Neuronal stem cell (in vitro differentiated cells): ENCODE measurements at regions not wholly inside any gene's neighbourhood (a gene's known extent, or its start where the extent isn't known, plus 50 kb on each side); places are given as distances from the start of the nearest gene placed in this dataset.
"Not testable (repeated sequence)": the region's sequence is repeated elsewhere in the genome, so short reads cannot be mapped to it uniquely, and the experiment has no call there.

Experiments used
- DNase-seq: peaks from one replicate; pipeline ENCODE4 v3.0.0-alpha.2; 2013; ENCODE audit warnings: low spot score
- H2AFZ ChIP-seq: one replicate; pipeline ENCODE4 v1.6.1; 2013; ENCODE audit warnings: mild to moderate bottlenecking, low read length, inconsistent platforms
- H2AK5ac ChIP-seq: 2 replicates; pipeline ENCODE4 v1.6.1; 2013; ENCODE audit warnings: low read depth, mild to moderate bottlenecking, inconsistent platforms, low read length, moderate library complexity, mixed read lengths
- H2BK120ac ChIP-seq: 2 replicates; pipeline ENCODE4 v1.6.1; 2013; ENCODE audit warnings: low read depth, mild to moderate bottlenecking, inconsistent platforms, low read length, moderate library complexity, mixed read lengths
- H2BK12ac ChIP-seq: one replicate; pipeline ENCODE4 v1.6.1; 2013; ENCODE audit warnings: low read length, inconsistent platforms
- H2BK15ac ChIP-seq: 2 replicates; pipeline ENCODE4 v1.6.1; 2013; ENCODE audit warnings: mild to moderate bottlenecking, low read length, inconsistent platforms, mixed read lengths
- H2BK5ac ChIP-seq: one replicate; pipeline ENCODE4 v1.6.1; 2013; ENCODE audit warnings: inconsistent platforms, mild to moderate bottlenecking, low read length, moderate library complexity
- H3K14ac ChIP-seq: one replicate; pipeline ENCODE4 v1.6.1; 2013; ENCODE audit warnings: low read length, inconsistent platforms
- H3K18ac ChIP-seq: 2 replicates; pipeline ENCODE4 v1.6.1; 2013; ENCODE audit warnings: low read length, inconsistent platforms
- H3K23ac ChIP-seq: 2 replicates; pipeline ENCODE4 v1.6.1; 2013; ENCODE audit warnings: low read depth, mild to moderate bottlenecking, mixed read lengths, low read length, inconsistent platforms; ENCODE audit not compliant: poor library complexity
- H3K27ac ChIP-seq: replicated peaks from 3 replicates; pipeline ENCODE4 v1.5.1; 2013; ENCODE audit warnings: low read length, inconsistent platforms
- H3K27me3 ChIP-seq, 3 experiments: 2 replicates each; pipeline ENCODE4 v1.6.1; 2013; ENCODE audit warnings: low read length in 3 of 3, mild to moderate bottlenecking in 2 of 3, inconsistent platforms in 1 of 3, low read depth in 1 of 3, mixed read lengths in 1 of 3, moderate library complexity in 1 of 3; ENCODE audit not compliant: control insufficient read depth in 3 of 3, insufficient read depth in 3 of 3
- H3K36me3 ChIP-seq, 2 donors: replicated peaks in 1 of 2; 2 replicates each; pipeline ENCODE4 v1.6.1; 2013; ENCODE audit warnings: low read length in 2 of 2; ENCODE audit not compliant: control insufficient read depth in 2 of 2, insufficient read depth in 2 of 2
- H3K4ac ChIP-seq: 2 replicates; pipeline ENCODE4 v1.6.1; 2013; ENCODE audit warnings: inconsistent platforms, mild to moderate bottlenecking, low read length, moderate library complexity
- H3K4me1 ChIP-seq, 2 donors: 1 replicate in 1 of 2; 2 replicates in 1 of 2; pipeline ENCODE4 v1.6.1; 2013; ENCODE audit warnings: low read length in 2 of 2, low read depth in 1 of 2; ENCODE audit not compliant: control insufficient read depth in 2 of 2, insufficient read depth in 1 of 2
- H3K4me2 ChIP-seq: one replicate; pipeline ENCODE4 v1.6.1; 2013; ENCODE audit warnings: mild to moderate bottlenecking, low read length, inconsistent platforms; ENCODE audit not compliant: insufficient read depth, poor library complexity, severe bottlenecking
- H3K4me3 ChIP-seq, 2 donors: 2 replicates each; pipeline ENCODE4 v1.5.1; 2013; ENCODE audit warnings: low read length in 2 of 2, mild to moderate bottlenecking in 2 of 2, inconsistent platforms in 1 of 2, moderate library complexity in 1 of 2
- H3K79me1 ChIP-seq: one replicate; pipeline ENCODE4 v1.6.1; 2013; ENCODE audit warnings: low read depth, mild to moderate bottlenecking, inconsistent platforms, low read length, moderate library complexity
- H3K9ac ChIP-seq: one replicate; pipeline ENCODE4 v1.6.1; 2013; ENCODE audit warnings: mild to moderate bottlenecking, low read depth, low read length, inconsistent platforms; ENCODE audit not compliant: poor library complexity
- H3K9me3 ChIP-seq, 2 donors: replicated peaks in 1 of 2; 2 replicates each; pipeline versions ENCODE3 to v1.6.1; 2013; ENCODE audit warnings: low read length in 2 of 2, mild to moderate bottlenecking in 2 of 2, inconsistent platforms in 1 of 2, low read depth in 1 of 2, mixed read lengths in 1 of 2, moderate library complexity in 1 of 2; ENCODE audit not compliant: control insufficient read depth in 2 of 2, insufficient read depth in 1 of 2
- H4K8ac ChIP-seq: one replicate; pipeline ENCODE4 v1.6.1; 2013; ENCODE audit warnings: low read depth, mild to moderate bottlenecking, inconsistent platforms, low read length, moderate library complexity
- H4K91ac ChIP-seq: one replicate; pipeline ENCODE4 v1.6.1; 2013; ENCODE audit warnings: low read length, low read depth, mild to moderate bottlenecking, inconsistent platforms; ENCODE audit not compliant: poor library complexity
- WGBS, 2 donors: extraction: QIAGEN DNeasy Blood & Tissue Kit; methylation state at CpG; one replicate each; pipeline ENCODE4 v1.1.7; 2013; ENCODE audit warnings: missing lambda C conversion rate in 2 of 2, mixed read lengths in 1 of 2; ENCODE audit not compliant: insufficient read length in 2 of 2, insufficient replicate concordance in 1 of 2; ENCODE audit errors: extremely low coverage in 2 of 2; 5-methylcytosine and 5-hydroxymethylcytosine counted together

DNA sequence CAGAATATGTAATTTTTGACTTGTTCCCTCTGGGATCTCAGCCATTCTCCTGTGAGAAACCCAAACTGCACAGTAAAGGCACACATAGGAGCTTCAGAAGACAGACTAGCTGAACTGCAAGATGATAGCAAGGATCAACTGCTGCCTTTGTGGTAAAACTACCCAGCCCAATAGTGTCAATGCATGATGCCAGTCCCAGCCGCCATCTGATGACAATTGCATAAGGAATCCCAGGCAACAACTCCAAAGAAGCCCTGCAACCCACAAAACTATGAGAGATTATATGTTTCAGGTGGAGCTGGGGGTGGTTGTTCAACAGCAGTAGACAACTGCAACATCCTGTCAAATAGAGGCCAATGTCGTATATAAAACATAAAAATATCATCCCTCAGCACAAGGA, 192.4 kb upstream of the ARPP21 start:
- Histone ChIP-seq H2AFZ (no peak overlapping the region), H2BK120ac (no peak overlapping the region), H3K4me2 (no peak overlapping the region), H3K79me1 (no peaks in the 10 kb centered on the region), H3K36me3 (no peaks in the 10 kb centered on the region), H3K4ac (no peak overlapping the region), H2BK12ac (no peak overlapping the region), H4K8ac (no peak overlapping the region), H3K18ac (no peak overlapping the region), H3K27me3 (no peaks in the 10 kb centered on the region), H2BK15ac (no peak overlapping the region), H3K4me3 (no peak overlapping the region), H3K9me3 (no peaks in the 10 kb centered on the region), H3K23ac (no peak overlapping the region), H2AK5ac (no peak overlapping the region), H3K4me1 (no peaks in the 10 kb centered on the region), H4K91ac (no peak overlapping the region), H3K27ac (no peak overlapping the region), H3K14ac (no peak overlapping the region), H3K9ac (no peak overlapping the region), H2BK5ac (no peak overlapping the region)
- DNase-seq: no peak
- no CpG with 5 or more reads among the region's 2 CpGs for WGBS, 2 donors

DNA sequence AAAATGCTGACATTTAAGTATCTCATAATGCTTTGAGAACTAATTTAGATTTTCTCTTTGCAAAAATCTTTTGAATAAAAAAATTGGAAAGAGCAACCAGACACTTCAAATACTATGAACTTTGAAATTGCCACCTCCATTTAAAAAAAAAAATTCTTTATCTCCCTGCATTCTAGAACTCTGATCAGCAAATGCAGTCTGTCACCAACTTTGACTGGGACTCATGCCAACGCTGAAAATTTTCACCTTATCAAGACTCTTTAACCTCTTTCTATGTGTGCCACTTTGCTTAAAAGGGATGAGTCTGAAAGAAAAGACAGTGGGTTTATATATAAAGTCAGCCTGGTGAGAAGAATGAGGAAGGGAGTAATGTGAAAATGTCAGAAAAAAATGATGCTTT, 191.2 kb upstream of the ARPP21 start:
- H4K91ac ChIP-seq: no peak overlapping the region
- H2BK15ac ChIP-seq: no peak overlapping the region
- no CpG with 5 or more reads among the region's 1 CpG for WGBS, 2 donors
- H2BK5ac ChIP-seq: no peak overlapping the region
- H3K4me1 ChIP-seq: no peaks in the 10 kb centered on the region
- H2AK5ac ChIP-seq: no peak overlapping the region
- H3K27me3 ChIP-seq: no peaks in the 10 kb centered on the region
- no peak overlapping the region for H2BK120ac ChIP-seq
- no peak overlapping the region for H3K14ac ChIP-seq
- H3K18ac ChIP-seq: no peak overlapping the region
- DNase-seq: no peak
- H3K79me1 ChIP-seq: no peaks in the 10 kb centered on the region
- H3K4me2 ChIP-seq: no peak overlapping the region
- no peak overlapping the region for H3K4me3 ChIP-seq
- no peak overlapping the region for H3K23ac ChIP-seq
- no peak overlapping the region for H3K9ac ChIP-seq
- no peak overlapping the region for H2BK12ac ChIP-seq
- H4K8ac ChIP-seq: no peak overlapping the region
- no peaks in the 10 kb centered on the region for H3K9me3 ChIP-seq
- H3K36me3 ChIP-seq: no peaks in the 10 kb centered on the region
- H3K27ac ChIP-seq: no peak overlapping the region
- no peak overlapping the region for H2AFZ ChIP-seq
- no peak overlapping the region for H3K4ac ChIP-seq

DNA sequence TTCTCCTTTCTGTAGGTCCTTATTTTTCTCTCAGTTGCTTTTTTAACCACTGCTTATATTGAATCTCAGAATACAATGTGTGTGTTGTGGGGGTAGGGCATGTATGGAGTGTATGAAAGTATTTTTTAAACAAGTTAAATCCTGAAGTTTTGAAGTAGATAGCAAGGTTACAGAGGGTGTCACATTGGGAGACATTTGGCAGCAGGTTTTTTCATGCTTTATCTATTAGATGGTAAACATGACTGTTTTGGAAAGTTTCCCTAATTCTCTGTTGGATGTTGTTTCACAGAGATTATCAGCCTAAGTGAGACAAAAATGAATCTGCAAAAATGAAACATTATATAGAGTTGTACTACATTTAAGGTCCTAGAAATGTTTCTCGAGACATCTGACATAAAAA, 190.6 kb upstream of the ARPP21 start:
- no peak for DNase-seq

DNA sequence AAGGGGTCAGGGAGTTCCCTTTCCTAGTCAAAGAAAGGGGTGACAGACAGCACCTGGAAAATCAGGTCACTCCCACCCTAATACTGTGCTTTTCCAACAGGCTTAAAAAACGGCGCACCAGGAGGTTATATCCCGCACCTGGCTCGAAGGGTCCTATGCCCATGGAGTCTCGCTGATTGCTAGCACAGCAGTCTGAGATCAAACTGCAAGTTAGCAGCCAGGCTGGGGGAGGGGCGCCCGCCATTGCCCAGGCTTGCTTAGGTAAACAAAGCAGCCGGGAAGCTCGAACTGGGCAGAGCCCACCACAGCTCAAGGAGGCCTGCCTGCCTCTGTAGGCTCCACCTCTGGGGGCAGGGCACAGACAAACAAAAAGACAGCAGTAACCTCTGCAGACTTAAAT, 184.5 kb upstream of the ARPP21 start:
- H3K14ac ChIP-seq, H3K36me3 ChIP-seq, H4K8ac ChIP-seq, H2BK5ac ChIP-seq, H3K18ac ChIP-seq, DNase-seq, H2BK15ac ChIP-seq, H3K4me1 ChIP-seq, H3K4me2 ChIP-seq, H2BK120ac ChIP-seq, H3K9ac ChIP-seq, H3K27me3 ChIP-seq, H2AK5ac ChIP-seq, H3K9me3 ChIP-seq, H3K23ac ChIP-seq, H3K4me3 ChIP-seq, H2BK12ac ChIP-seq, H3K79me1 ChIP-seq, H4K91ac ChIP-seq, H3K27ac ChIP-seq, H2AFZ ChIP-seq, H3K4ac ChIP-seq: not testable (repeated sequence)
- no CpG with 5 or more reads among the region's 9 CpGs for WGBS, 2 donors

More for the DNA sequence above, 190.6 kb upstream of the ARPP21 start:
- Histone ChIP-seq H2BK120ac (no peak overlapping the region), H4K91ac (no peak overlapping the region), H2BK15ac (no peak overlapping the region), H3K36me3 (no peaks in the 10 kb centered on the region), H4K8ac (no peak overlapping the region), H3K4me1 (no peaks in the 10 kb centered on the region), H3K27ac (no peak overlapping the region), H2AK5ac (no peak overlapping the region), H3K27me3 (no peaks in the 10 kb centered on the region), H2BK12ac (no peak overlapping the region), H3K23ac (no peak overlapping the region), H3K4ac (no peak overlapping the region), H3K4me3 (no peak overlapping the region), H2AFZ (no peak overlapping the region), H3K4me2 (no peak overlapping the region), H2BK5ac (no peak overlapping the region), H3K79me1 (no peaks in the 10 kb centered on the region), H3K9ac (no peak overlapping the region), H3K18ac (no peak overlapping the region), H3K9me3 (no peaks in the 10 kb centered on the region), H3K14ac (no peak overlapping the region)
- no CpG with 5 or more reads among the region's 1 CpG for WGBS, 2 donors
